OCI-LY7 (cell line): ENCODE measurements at regions not wholly inside any gene's neighbourhood (a gene's known extent, or its start where the extent isn't known, plus 50 kb on each side); places are given as distances from the start of the nearest gene placed in this dataset.

Source experiments
- BruUV-seq: library from RNA; stranded (reverse); fragments of 400-500 nt; replicated peaks from 2 replicates; lab custom pipeline; 2021; lab: Mats Ljungman, UMichigan
- CTCF ChIA-PET: fragments of 300-600 bp; sonication (Branson Sonifier 250); formaldehyde crosslinking; loops from one replicate; lab custom pipeline; 2022; ENCODE audit warnings: antibody characterized with exemption; ENCODE audit not compliant: unreplicated experiment; lab: Charles Lee
- POLR2A ChIA-PET: fragments of 300-600 bp; sonication (Branson Sonifier 250); formaldehyde crosslinking; loops from one replicate; lab custom pipeline; 2022; ENCODE audit warnings: antibody characterized with exemption; lab: Charles Lee
- DNase-seq: peaks from one replicate; pipeline ENCODE4 v3.0.0-alpha.2; 2015; ENCODE audit warnings: low spot score
- H2AFZ ChIP-seq: fragments of 200-600 bp; sonication (generic), shearing (Covaris generic); 2 replicates; pipeline ENCODE4 v1.6.1; 2014; ENCODE audit warnings: mild to moderate bottlenecking, antibody characterized with exemption, low read length, moderate library complexity
- H3K27ac ChIP-seq: fragments of 200-600 bp; sonication (generic); 2 replicates; pipeline ENCODE4 v1.5.1; 2014; ENCODE audit warnings: mixed run types, low read depth, mild to moderate bottlenecking, moderate library complexity, low read length, inconsistent platforms; ENCODE audit not compliant: poor library complexity, severe bottlenecking
- H3K36me3 ChIP-seq: fragments of 200-600 bp; sonication (generic); 2 replicates; pipeline ENCODE4 v1.6.1; 2014; ENCODE audit warnings: mild to moderate bottlenecking, antibody characterized with exemption, low read length, moderate library complexity, mixed read lengths; ENCODE audit not compliant: insufficient read depth
- H3K4me1 ChIP-seq: fragments of 200-600 bp; sonication (generic); 2 replicates; pipeline ENCODE4 v1.5.1; 2014; ENCODE audit warnings: mild to moderate bottlenecking, low read length; ENCODE audit not compliant: insufficient read depth, poor library complexity, severe bottlenecking
- H3K4me2 ChIP-seq: fragments of 200-600 bp; sonication (generic); 2 replicates; pipeline ENCODE4 v1.6.1; 2014; ENCODE audit warnings: mild to moderate bottlenecking, low read length
- H3K4me3 ChIP-seq: fragments of 200-600 bp; sonication (generic); 2 replicates; pipeline ENCODE4 v1.5.1; 2014; ENCODE audit warnings: mild to moderate bottlenecking, low read depth, low read length; ENCODE audit not compliant: poor library complexity, severe bottlenecking
- H3K79me2 ChIP-seq: fragments of 200-600 bp; sonication (generic); 2 replicates; pipeline ENCODE4 v1.6.1; 2016; ENCODE audit warnings: low read depth, mild to moderate bottlenecking, low read length, moderate library complexity, mixed read lengths; ENCODE audit not compliant: insufficient read depth
- H3K9me2 ChIP-seq: fragments of 200-600 bp; sonication (generic); 2 replicates; pipeline ENCODE4 v1.6.1; 2016; ENCODE audit warnings: mild to moderate bottlenecking, low read length, mixed read lengths; ENCODE audit not compliant: insufficient read depth
- H3K9me3 ChIP-seq: fragments of 200-600 bp; sonication (generic); 2 replicates; pipeline ENCODE4 v1.6.1; 2014; ENCODE audit warnings: mild to moderate bottlenecking, mixed run types, low read length, mixed read lengths
- H4K20me1 ChIP-seq: fragments of 200-600 bp; sonication (generic); 2 replicates; pipeline ENCODE4 v1.6.1; 2014; ENCODE audit warnings: mild to moderate bottlenecking, antibody characterized with exemption, low read length, moderate library complexity, mixed read lengths; ENCODE audit not compliant: insufficient read depth
- CTCF ChIP-seq: fragments of 200-600 bp; sonication (generic); conservative IDR thresholded peaks from 2 replicates; pipeline ENCODE4 v1.5.1; 2014; ENCODE audit warnings: mild to moderate bottlenecking, antibody characterized with exemption, low read length, moderate library complexity, mixed read lengths
- EZH2phosphoT487 ChIP-seq: fragments of 200-600 bp; sonication (generic); IDR thresholded peaks from 2 replicates; pipeline ENCODE4 v1.6.1; 2018; ENCODE audit warnings: low read depth, borderline replicate concordance, mild to moderate bottlenecking, mixed run types, antibody characterized with exemption, low read length, moderate library complexity, mixed read lengths
- intact Hi-C: fragments of 100-400 bp; cut with micrococcal nuclease; formaldehyde crosslinking; loops from one replicate; pipeline ENCODE4 v1.10.0; 2022; ENCODE audit not compliant: unreplicated experiment

- no TSS peak for BruUV-seq
- TF ChIP-seq EZH2phosphoT487 (no peak), CTCF (no peak)
- DNase-seq: no peak
- ChIA-PET POLR2A (interaction anchor here (0.6 kb wide), 1 partner anchor 1361 kb away, joined by 4 read pairs; no protein-coding TSS in a partner anchor), CTCF (no interaction called here)
- Histone ChIP-seq H4K20me1 (no peaks in the 10 kb centered on the region; the same call in 1 of the 2 replicates), H3K4me3 (no peak overlapping the region), H3K4me1 (no peaks in the 10 kb centered on the region), H3K36me3 (no peaks in the 10 kb centered on the region), H3K79me2 (no peaks in the 10 kb centered on the region), H2AFZ (no peak overlapping the region), H3K4me2 (no peak overlapping the region), H3K9me2 (no peaks in the 10 kb centered on the region), H3K27ac (no peak overlapping the region), H3K9me3 (no peaks in the 10 kb centered on the region)
- intact Hi-C loops: no loop called here
Observed at GRCh38 chr2:234788841-234789240, 163.0 kb upstream of the SH3BP4 start.

- TF ChIP-seq EZH2phosphoT487 (no peak), CTCF (no peak)
- intact Hi-C loops: no loop called here
- CTCF ChIA-PET: no interaction called here
Observed at GRCh38 chr2:234788381-234788780, 163.4 kb upstream of the SH3BP4 start.

GRCh38 chr2:234787114-234787513, 164.7 kb upstream of the SH3BP4 start:
- no peaks in the 10 kb centered on the region for H3K79me2 ChIP-seq
- no peaks in the 10 kb centered on the region for H3K4me1 ChIP-seq
- ChIA-PET POLR2A (no interaction called here), CTCF (no interaction called here)
- no TSS peak for BruUV-seq
- no peak overlapping the region for H3K27ac ChIP-seq
- no peak overlapping the region for H3K4me3 ChIP-seq
- no peaks in the 10 kb centered on the region for H3K36me3 ChIP-seq
- no peaks in the 10 kb centered on the region; the same call in 1 of the 2 replicates for H4K20me1 ChIP-seq
- H3K9me3 ChIP-seq: no peaks in the 10 kb centered on the region
- no peak overlapping the region for H3K4me2 ChIP-seq
- H3K9me2 ChIP-seq: no peaks in the 10 kb centered on the region
- no peak for DNase-seq
- H2AFZ ChIP-seq: no peak overlapping the region
- intact Hi-C loops: no loop called here
- TF ChIP-seq CTCF: no peak
- no peak for TF ChIP-seq EZH2phosphoT487

More at GRCh38 chr2:234788381-234788780, 163.4 kb upstream of the SH3BP4 start:
- Histone ChIP-seq H3K4me2 (no peak overlapping the region), H2AFZ (no peak overlapping the region), H3K79me2 (no peaks in the 10 kb centered on the region), H3K9me3 (no peaks in the 10 kb centered on the region), H3K27ac (no peak overlapping the region), H3K9me2 (no peaks in the 10 kb centered on the region), H3K36me3 (no peaks in the 10 kb centered on the region), H3K4me1 (no peaks in the 10 kb centered on the region), H4K20me1 (no peaks in the 10 kb centered on the region; the same call in 1 of the 2 replicates), H3K4me3 (no peak overlapping the region)
- POLR2A ChIA-PET: interaction anchor here (0.5 kb wide), 1 partner anchor 94 kb away, joined by 3 read pairs; no protein-coding TSS in a partner anchor
- no TSS peak for BruUV-seq
- DNase-seq: no peak
